ENCODE measurements at regions not wholly inside any gene's neighbourhood (a gene's known extent, or its start where the extent isn't known, plus 50 kb on each side); places are given as distances from the start of the nearest gene placed in this dataset.

- no peak for TF ChIP-seq TAF1 (IDR thresholded peaks at IDR 0.05; ENCODE audit: low read depth)
- TF ChIP-seq CTCF (IDR thresholded peaks at IDR 0.05; ENCODE audit: poor library complexity, severe bottlenecking) = no peak
- no peak for TF ChIP-seq EP300 (conservative IDR thresholded peaks at IDR 0.05; ENCODE audit: poor library complexity, severe bottlenecking)
- TF ChIP-seq SMC3 (conservative IDR thresholded peaks at IDR 0.05; ENCODE audit: poor library complexity) = no peak
- no peak for TF ChIP-seq POLR2AphosphoS5 (IDR thresholded peaks at IDR 0.05)
- no peak for TF ChIP-seq RAD21 (conservative IDR thresholded peaks at IDR 0.05)
- no peak for TF ChIP-seq REST (IDR thresholded peaks at IDR 0.05; ENCODE audit: borderline replicate concordance)
Measured at GRCh38 chr7:115505136-115505535, 525.4 kb downstream of the TFEC start.

All from neural cell (in vitro differentiated cells).